ENCODE measurements at regions not wholly inside any gene's neighbourhood (a gene's known extent, or its start where the extent isn't known, plus 50 kb on each side); places are given as distances from the start of the nearest gene placed in this dataset.
A peak's percentile ranks its signal among the peaks of the same experiment; 100 is the strongest.

GRCh38 chr6:22028403-22029090 is 268.3 kb downstream of the PRL start:
- H3K4me1 ChIP-seq (ENCODE audit: control insufficient read depth, insufficient read depth, low read length), result peaks cover 2% of the 10 kb centered on the region; the same call in 1 of the 2 replicates
- H3K36me3 ChIP-seq (ENCODE audit: control insufficient read depth, insufficient read depth, low read length), result no peaks in the 10 kb centered on the region
- WGBS (ENCODE audit: insufficient coverage, insufficient read length), result no CpG with 5 or more reads among the region's 7 CpGs
- no peak for DNase-seq (ENCODE audit: low read depth, low spot score)
- no peak overlapping the region for H3K4me3 ChIP-seq (ENCODE audit: low read length)
- no peaks in the 10 kb centered on the region for H3K9me3 ChIP-seq (ENCODE audit: control insufficient read depth, insufficient read depth, low read length)
- H3K27ac ChIP-seq (ENCODE audit: low read length), result no peak overlapping the region
- no peaks in the 10 kb centered on the region for H3K27me3 ChIP-seq (ENCODE audit: control insufficient read depth, insufficient read depth, low read length)

- Histone ChIP-seq H3K27me3 (ENCODE audit: control insufficient read depth, insufficient read depth, low read length) (no peaks in the 10 kb centered on the region), H3K4me1 (ENCODE audit: control insufficient read depth, insufficient read depth, low read length) (peaks cover 2% of the 10 kb centered on the region; the same call in 1 of the 2 replicates), H3K27ac (ENCODE audit: low read length) (no peak overlapping the region), H3K36me3 (ENCODE audit: control insufficient read depth, insufficient read depth, low read length) (no peaks in the 10 kb centered on the region), H3K9me3 (ENCODE audit: control insufficient read depth, insufficient read depth, low read length) (no peaks in the 10 kb centered on the region), H3K4me3 (ENCODE audit: low read length) (no peak overlapping the region)
- WGBS (ENCODE audit: insufficient coverage, insufficient read length), result 100% methylated on average over 1 of the region's 2 CpGs
- no peak for DNase-seq (ENCODE audit: low read depth, low spot score)
Measured at GRCh38 chr6:22029171-22029570, 267.7 kb downstream of the PRL start.

GRCh38 chr6:22030730-22031619 is 265.9 kb downstream of the PRL start:
- no peaks in the 10 kb centered on the region; the same call in 1 of the 2 replicates for H3K4me1 ChIP-seq (ENCODE audit: control insufficient read depth, insufficient read depth, low read length)
- no peak overlapping the region for H3K27ac ChIP-seq (ENCODE audit: low read length)
- no peaks in the 10 kb centered on the region for H3K36me3 ChIP-seq (ENCODE audit: control insufficient read depth, insufficient read depth, low read length)
- no peak overlapping the region for H3K4me3 ChIP-seq (ENCODE audit: low read length)
- H3K9me3 ChIP-seq (ENCODE audit: control insufficient read depth, insufficient read depth, low read length), result no peaks in the 10 kb centered on the region
- H3K27me3 ChIP-seq (ENCODE audit: control insufficient read depth, insufficient read depth, low read length), result no peaks in the 10 kb centered on the region
- no peak for DNase-seq (ENCODE audit: low read depth, low spot score)
- WGBS (ENCODE audit: insufficient coverage, insufficient read length), result no CpG with 5 or more reads among the region's 6 CpGs

- H3K27ac ChIP-seq (ENCODE audit: low read length), result no peak overlapping the region
- no CpG with 5 or more reads among the region's 4 CpGs for WGBS (ENCODE audit: insufficient coverage, insufficient read length)
- H3K4me1 ChIP-seq (ENCODE audit: control insufficient read depth, insufficient read depth, low read length), result no peaks in the 10 kb centered on the region
- DNase-seq (ENCODE audit: low read depth, low spot score), result no peak
- H3K36me3 ChIP-seq (ENCODE audit: control insufficient read depth, insufficient read depth, low read length), result no peaks in the 10 kb centered on the region
- no peaks in the 10 kb centered on the region for H3K9me3 ChIP-seq (ENCODE audit: control insufficient read depth, insufficient read depth, low read length)
- H3K4me3 ChIP-seq (ENCODE audit: low read length), result no peak overlapping the region
- no peaks in the 10 kb centered on the region for H3K27me3 ChIP-seq (ENCODE audit: control insufficient read depth, insufficient read depth, low read length)
Measured at GRCh38 chr6:22035690-22036089, 261.1 kb downstream of the PRL start.

GRCh38 chr6:22036275-22036674 is 260.6 kb downstream of the PRL start:
- no CpG with 5 or more reads among the region's 7 CpGs for WGBS (ENCODE audit: insufficient coverage, insufficient read length)
- peak; percentile 63 for DNase-seq (ENCODE audit: low read depth, low spot score)

GRCh38 chr6:22036699-22037098 is 260.1 kb downstream of the PRL start:
- DNase-seq (ENCODE audit: low read depth, low spot score), result no peak
- WGBS (ENCODE audit: insufficient coverage, insufficient read length), result no CpG with 5 or more reads among the region's 3 CpGs
- Histone ChIP-seq H3K4me1 (ENCODE audit: control insufficient read depth, insufficient read depth, low read length) (no peaks in the 10 kb centered on the region), H3K27me3 (ENCODE audit: control insufficient read depth, insufficient read depth, low read length) (no peaks in the 10 kb centered on the region), H3K9me3 (ENCODE audit: control insufficient read depth, insufficient read depth, low read length) (no peaks in the 10 kb centered on the region), H3K36me3 (ENCODE audit: control insufficient read depth, insufficient read depth, low read length) (no peaks in the 10 kb centered on the region), H3K4me3 (ENCODE audit: low read length) (no peak overlapping the region), H3K27ac (ENCODE audit: low read length) (no peak overlapping the region)

More at GRCh38 chr6:22036275-22036674, 260.6 kb downstream of the PRL start:
- Histone ChIP-seq H3K4me3 (ENCODE audit: low read length) (no peak overlapping the region), H3K9me3 (ENCODE audit: control insufficient read depth, insufficient read depth, low read length) (no peaks in the 10 kb centered on the region), H3K36me3 (ENCODE audit: control insufficient read depth, insufficient read depth, low read length) (no peaks in the 10 kb centered on the region), H3K4me1 (ENCODE audit: control insufficient read depth, insufficient read depth, low read length) (no peaks in the 10 kb centered on the region), H3K27ac (ENCODE audit: low read length) (no peak overlapping the region), H3K27me3 (ENCODE audit: control insufficient read depth, insufficient read depth, low read length) (no peaks in the 10 kb centered on the region)

- no peaks in the 10 kb centered on the region for H3K36me3 ChIP-seq (ENCODE audit: control insufficient read depth, insufficient read depth, low read length)
- H3K27ac ChIP-seq (ENCODE audit: low read length), result no peak overlapping the region
- DNase-seq (ENCODE audit: low read depth, low spot score), result no peak
- no peak overlapping the region for H3K4me3 ChIP-seq (ENCODE audit: low read length)
- WGBS (ENCODE audit: insufficient coverage, insufficient read length), result no CpG with 5 or more reads among the region's 3 CpGs
- no peaks in the 10 kb centered on the region for H3K4me1 ChIP-seq (ENCODE audit: control insufficient read depth, insufficient read depth, low read length)
- H3K27me3 ChIP-seq (ENCODE audit: control insufficient read depth, insufficient read depth, low read length), result no peaks in the 10 kb centered on the region
- H3K9me3 ChIP-seq (ENCODE audit: control insufficient read depth, insufficient read depth, low read length), result no peaks in the 10 kb centered on the region
Measured at GRCh38 chr6:22041797-22042480, 254.9 kb downstream of the PRL start.

- H3K27me3 ChIP-seq (ENCODE audit: control insufficient read depth, insufficient read depth, low read length), result no peaks in the 10 kb centered on the region
- no peak overlapping the region for H3K4me3 ChIP-seq (ENCODE audit: low read length)
- H3K27ac ChIP-seq (ENCODE audit: low read length), result no peak overlapping the region
- H3K4me1 ChIP-seq (ENCODE audit: control insufficient read depth, insufficient read depth, low read length), result no peaks in the 10 kb centered on the region
- no peaks in the 10 kb centered on the region for H3K36me3 ChIP-seq (ENCODE audit: control insufficient read depth, insufficient read depth, low read length)
- H3K9me3 ChIP-seq (ENCODE audit: control insufficient read depth, insufficient read depth, low read length), result no peaks in the 10 kb centered on the region
- DNase-seq (ENCODE audit: low read depth, low spot score), result no peak
Measured at GRCh38 chr6:22042706-22043105, 254.1 kb downstream of the PRL start.

- Histone ChIP-seq H3K9me3 (ENCODE audit: control insufficient read depth, insufficient read depth, low read length) (no peaks in the 10 kb centered on the region), H3K36me3 (ENCODE audit: control insufficient read depth, insufficient read depth, low read length) (no peaks in the 10 kb centered on the region), H3K4me3 (ENCODE audit: low read length) (no peak overlapping the region), H3K27me3 (ENCODE audit: control insufficient read depth, insufficient read depth, low read length) (no peaks in the 10 kb centered on the region), H3K4me1 (ENCODE audit: control insufficient read depth, insufficient read depth, low read length) (no peaks in the 10 kb centered on the region), H3K27ac (ENCODE audit: low read length) (no peak overlapping the region)
- DNase-seq (ENCODE audit: low read depth, low spot score), result no peak
- WGBS (ENCODE audit: insufficient coverage, insufficient read length), result no CpG with 5 or more reads among the region's 7 CpGs
Measured at GRCh38 chr6:22043284-22043962, 253.4 kb downstream of the PRL start.
